SU-DHL-6 (cell line): ENCODE measurements at regions not wholly inside any gene's neighbourhood (a gene's known extent, or its start where the extent isn't known, plus 50 kb on each side); places are given as distances from the start of the nearest gene placed in this dataset.

Experiments used
- CTCF ChIP-seq: fragments of 200-600 bp; sonication (generic); IDR thresholded peaks from one replicate; pipeline ENCODE4 v1.5.1; 2017; ENCODE audit warnings: antibody characterized with exemption, mild to moderate bottlenecking, low read length, moderate library complexity; ENCODE audit not compliant: insufficient read depth, poor library complexity, severe bottlenecking
- EZH2phosphoT487 ChIP-seq: fragments of 200-600 bp; sonication (generic), shearing (Covaris generic); conservative IDR thresholded peaks from 2 replicates; pipeline ENCODE4 v1.6.1; 2018; ENCODE audit warnings: mild to moderate bottlenecking, antibody characterized with exemption, low read length, moderate library complexity, mixed read lengths

GRCh38 chr14:35929186-35929585 is 103.0 kb downstream of the BRMS1L start:
- no peak for TF ChIP-seq EZH2phosphoT487
- TF ChIP-seq CTCF = no peak
